ENCODE measurements at regions not wholly inside any gene's neighbourhood (a gene's known extent, or its start where the extent isn't known, plus 50 kb on each side); places are given as distances from the start of the nearest gene placed in this dataset.

DNA sequence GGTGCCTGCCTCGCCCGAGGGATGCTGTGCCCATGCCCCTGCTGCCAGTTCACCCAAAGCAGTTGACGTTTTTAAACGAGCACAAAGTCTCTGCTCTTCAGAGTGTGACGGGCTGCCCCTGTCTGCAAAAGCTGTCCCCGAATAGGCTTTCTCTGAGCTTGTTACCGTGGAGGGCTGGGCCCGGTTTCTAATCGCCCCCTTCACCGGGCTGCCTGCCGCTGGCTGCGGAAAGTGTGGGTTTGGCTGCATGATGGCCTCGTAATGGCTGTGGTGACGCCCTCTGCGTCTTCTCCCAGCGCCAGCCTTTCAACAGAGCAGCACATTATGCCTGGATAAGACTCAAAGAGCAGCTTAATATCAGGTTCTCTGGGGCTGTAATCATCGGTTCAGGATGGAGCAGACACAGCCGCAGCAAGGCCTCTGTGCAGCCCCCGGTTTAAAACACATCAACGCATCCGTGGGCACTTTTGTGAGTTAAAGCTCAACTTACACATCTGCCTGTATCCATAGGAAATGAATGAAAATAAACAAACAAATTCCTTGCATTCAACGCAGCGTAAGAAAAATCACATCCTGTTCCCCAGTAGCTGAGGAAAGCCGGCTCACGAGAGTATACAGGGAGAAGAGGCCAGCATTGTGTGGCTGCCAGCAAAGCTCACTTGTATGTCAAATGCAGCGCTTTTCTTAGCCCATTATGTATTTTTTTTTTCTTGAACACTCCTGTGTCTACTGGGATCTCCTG lies 166.4 kb upstream of the SOX1 start:
- TF ChIP-seq POLR2A (IDR thresholded peaks at IDR 0.05) (no peak), POLR2AphosphoS5 (IDR thresholded peaks at IDR 0.05) (no peak), EP300 (IDR thresholded peaks at IDR 0.05) (no peak)
- TF ChIP-seq, protein P1, sequence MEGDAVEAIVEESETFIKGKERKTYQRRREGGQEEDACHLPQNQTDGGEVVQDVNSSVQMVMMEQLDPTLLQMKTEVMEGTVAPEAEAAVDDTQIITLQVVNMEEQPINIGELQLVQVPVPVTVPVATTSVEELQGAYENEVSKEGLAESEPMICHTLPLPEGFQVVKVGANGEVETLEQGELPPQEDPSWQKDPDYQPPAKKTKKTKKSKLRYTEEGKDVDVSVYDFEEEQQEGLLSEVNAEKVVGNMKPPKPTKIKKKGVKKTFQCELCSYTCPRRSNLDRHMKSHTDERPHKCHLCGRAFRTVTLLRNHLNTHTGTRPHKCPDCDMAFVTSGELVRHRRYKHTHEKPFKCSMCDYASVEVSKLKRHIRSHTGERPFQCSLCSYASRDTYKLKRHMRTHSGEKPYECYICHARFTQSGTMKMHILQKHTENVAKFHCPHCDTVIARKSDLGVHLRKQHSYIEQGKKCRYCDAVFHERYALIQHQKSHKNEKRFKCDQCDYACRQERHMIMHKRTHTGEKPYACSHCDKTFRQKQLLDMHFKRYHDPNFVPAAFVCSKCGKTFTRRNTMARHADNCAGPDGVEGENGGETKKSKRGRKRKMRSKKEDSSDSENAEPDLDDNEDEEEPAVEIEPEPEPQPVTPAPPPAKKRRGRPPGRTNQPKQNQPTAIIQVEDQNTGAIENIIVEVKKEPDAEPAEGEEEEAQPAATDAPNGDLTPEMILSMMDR (IDR thresholded peaks at IDR 0.05), result no peak
- no peak overlapping the region for H3K4me3 ChIP-seq
- H3K27ac ChIP-seq, result no peak overlapping the region
- H3K36me3 ChIP-seq, result no peaks in the 10 kb centered on the region
- no peaks in the 10 kb centered on the region for H3K4me1 ChIP-seq
- DNase-seq (no peak), ATAC-seq (ENCODE audit: low FRiP score in 2 of 2) (no peak)
- WGBS, 2 donors, result 48 to 60% methylated on average over 14 to 26 of the region's 26 CpGs
- H3K27me3 ChIP-seq, result no peaks in the 10 kb centered on the region
- H3K9me3 ChIP-seq, result no peaks in the 10 kb centered on the region

DNA sequence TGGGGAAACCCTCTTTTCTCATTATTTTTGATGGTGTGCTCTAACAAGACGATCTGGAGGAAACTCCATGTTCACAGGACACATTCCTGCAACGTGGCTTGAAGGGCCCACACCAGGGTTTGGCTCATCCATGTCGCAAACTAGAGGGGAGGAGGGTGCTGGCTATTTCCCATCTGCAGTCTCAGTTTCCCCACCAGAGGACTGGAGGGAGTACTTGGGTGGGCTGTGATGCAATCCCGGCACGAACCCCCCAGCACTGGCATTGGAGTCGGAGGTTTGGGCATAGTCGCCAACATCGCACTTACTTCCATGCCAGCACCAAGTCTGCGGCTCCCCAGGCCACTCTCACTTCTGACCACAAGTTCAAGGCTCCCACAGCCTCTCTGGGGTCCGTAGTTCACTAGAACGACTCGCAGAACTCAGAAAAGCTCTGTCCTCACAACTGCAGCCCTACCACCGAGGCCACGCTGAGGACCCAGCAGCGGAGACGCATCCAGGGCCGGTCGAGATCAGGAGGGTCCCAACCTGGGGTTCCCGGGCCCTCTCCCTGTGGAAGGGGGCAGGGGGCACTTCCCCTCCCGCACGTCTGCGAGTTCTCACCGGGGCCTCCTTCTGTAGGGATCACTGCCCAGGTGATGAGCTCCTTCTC lies 165.6 kb upstream of the SOX1 start:
- Histone ChIP-seq H3K9me3 (no peaks in the 10 kb centered on the region), H3K27me3 (no peaks in the 10 kb centered on the region), H3K4me1 (no peaks in the 10 kb centered on the region), H3K4me3 (no peak overlapping the region), H3K27ac (no peak overlapping the region), H3K36me3 (no peaks in the 10 kb centered on the region)
- DNase-seq (no peak), ATAC-seq (ENCODE audit: low FRiP score in 2 of 2) (no peak)
- WGBS, 2 donors, result 77 to 82% methylated on average over 20 to 23 of the region's 23 CpGs
- TF ChIP-seq, protein P1 (IDR thresholded peaks at IDR 0.05), result no peak
- TF ChIP-seq POLR2A (IDR thresholded peaks at IDR 0.05) (no peak), EP300 (IDR thresholded peaks at IDR 0.05) (no peak)

DNA sequence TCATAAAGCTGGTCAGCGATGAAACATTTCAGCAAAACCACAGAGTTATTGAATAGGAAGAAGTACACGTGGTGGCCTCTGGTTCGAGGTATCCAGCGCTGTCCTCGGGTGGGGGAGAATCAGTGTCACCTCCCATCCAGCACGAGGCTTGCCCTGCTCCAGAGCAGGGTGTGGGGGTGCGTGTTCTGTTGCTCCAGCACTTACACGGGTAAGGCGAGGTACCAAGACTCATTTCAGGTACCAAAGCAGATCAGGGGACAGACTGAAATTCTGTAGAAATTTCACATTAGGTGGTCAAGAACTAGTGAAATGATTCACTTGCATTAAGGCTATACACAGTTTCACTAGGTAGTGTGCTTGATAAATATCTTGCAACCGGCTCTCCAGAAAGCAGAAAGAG lies 164.2 kb upstream of the SOX1 start:
- TF ChIP-seq POLR2A (IDR thresholded peaks at IDR 0.05) (no peak), EP300 (IDR thresholded peaks at IDR 0.05) (no peak), POLR2AphosphoS5 (IDR thresholded peaks at IDR 0.05) (no peak)
- TF ChIP-seq, protein P1 (IDR thresholded peaks at IDR 0.05), result no peak
- no peaks in the 10 kb centered on the region for H3K36me3 ChIP-seq
- no peak overlapping the region for H3K27ac ChIP-seq
- DNase-seq (no peak), ATAC-seq (ENCODE audit: low FRiP score in 2 of 2) (no peak)
- no peaks in the 10 kb centered on the region for H3K4me1 ChIP-seq
- no peaks in the 10 kb centered on the region for H3K9me3 ChIP-seq
- WGBS, 2 donors, result 82 to 94% methylated on average over 10 of the region's 10 CpGs
- no peak overlapping the region for H3K4me3 ChIP-seq
- H3K27me3 ChIP-seq, result no peaks in the 10 kb centered on the region

DNA sequence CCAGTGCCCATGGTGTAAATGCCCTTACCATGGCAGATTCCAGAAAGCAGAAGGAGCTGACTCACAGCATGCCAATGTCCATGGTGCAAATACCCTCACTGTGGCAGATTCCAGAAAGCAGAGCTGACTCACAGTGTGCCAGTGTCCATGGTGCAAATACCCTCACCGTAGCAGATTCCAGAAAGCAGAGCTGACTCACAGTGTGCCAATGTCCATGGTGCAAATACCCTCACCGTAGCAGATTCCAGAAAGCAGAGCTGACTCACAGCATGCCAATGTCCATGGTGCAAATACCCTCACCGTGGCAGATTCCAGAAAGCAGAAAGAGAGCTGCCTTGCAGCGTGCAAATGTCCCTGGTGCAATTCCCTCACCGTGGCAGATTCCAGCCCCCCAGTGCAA lies 163.8 kb upstream of the SOX1 start:
- ATAC-seq (ENCODE audit: low FRiP score in 2 of 2) (no peak), DNase-seq (no peak)
- no peaks in the 10 kb centered on the region for H3K27me3 ChIP-seq
- H3K36me3 ChIP-seq, result no peaks in the 10 kb centered on the region
- no peak overlapping the region for H3K27ac ChIP-seq
- H3K4me1 ChIP-seq, result no peaks in the 10 kb centered on the region
- H3K9me3 ChIP-seq, result no peaks in the 10 kb centered on the region
- TF ChIP-seq POLR2A (IDR thresholded peaks at IDR 0.05) (no peak), POLR2AphosphoS5 (IDR thresholded peaks at IDR 0.05) (no peak), EP300 (IDR thresholded peaks at IDR 0.05) (no peak)
- TF ChIP-seq, protein P1 (IDR thresholded peaks at IDR 0.05), result no peak
- no peak overlapping the region for H3K4me3 ChIP-seq
- WGBS, 2 donors, result 80 to 86% methylated on average over 5 of the region's 5 CpGs

DNA sequence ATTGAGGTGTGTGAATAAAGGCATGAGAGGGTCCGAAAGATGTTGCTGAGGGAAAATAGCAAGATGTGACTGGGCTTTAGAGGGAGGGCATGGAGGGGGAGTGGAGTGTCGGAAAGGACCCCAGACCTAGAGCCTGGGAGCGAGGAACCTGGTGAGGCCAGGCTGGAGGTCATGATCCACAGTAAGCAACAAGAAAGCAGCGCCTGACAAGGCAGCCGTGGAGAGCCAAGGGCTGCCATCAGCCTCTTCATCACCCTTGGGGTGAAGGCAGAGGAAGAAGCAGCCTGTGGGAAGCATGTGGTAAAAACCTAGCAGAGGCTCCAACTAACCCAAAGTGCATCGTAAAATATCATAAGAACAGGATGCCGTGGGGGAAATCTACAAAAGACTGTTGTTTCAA lies 162.8 kb upstream of the SOX1 start:
- peak in 1 of 2 donors; percentile 8 for DNase-seq
- Histone ChIP-seq H3K9me3 (no peaks in the 10 kb centered on the region), H3K36me3 (no peaks in the 10 kb centered on the region), H3K27me3 (no peaks in the 10 kb centered on the region), H3K4me3 (no peak overlapping the region), H3K4me1 (no peaks in the 10 kb centered on the region), H3K27ac (no peak overlapping the region)
- TF ChIP-seq POLR2AphosphoS5 (IDR thresholded peaks at IDR 0.05) (no peak), POLR2A (IDR thresholded peaks at IDR 0.05) (no peak), EP300 (IDR thresholded peaks at IDR 0.05) (no peak)
- TF ChIP-seq, protein P1 (IDR thresholded peaks at IDR 0.05), result no peak
- ATAC-seq (ENCODE audit: low FRiP score in 2 of 2), result no peak
- WGBS, 2 donors, result 79 to 84% methylated on average over 7 of the region's 7 CpGs
